Astrocyte (in vitro differentiated cells and primary cell): ENCODE measurements at regions not wholly inside any gene's neighbourhood (a gene's known extent, or its start where the extent isn't known, plus 50 kb on each side); places are given as distances from the start of the nearest gene placed in this dataset.
"Not testable (repeated sequence)": the region's sequence is repeated elsewhere in the genome, so short reads cannot be mapped to it uniquely, and the experiment has no call there.

ENCODE experiments used
- DNase-seq: peaks from one replicate; pipeline ENCODE4 v3.0.0-alpha.2; 2010; ENCODE audit warnings: low read depth
- FAIRE-seq: peaks from 2 replicates; lab custom pipeline; 2011; peaks lifted over from hg19 to GRCh38; lab: Jason Lieb, UNC
- H2AFZ ChIP-seq: 2 replicates; pipeline ENCODE4 v1.6.0; 2012; ENCODE audit warnings: low read depth, low read length, inconsistent platforms
- H3K27ac ChIP-seq: 2 replicates; pipeline ENCODE4 v1.5.1; 2011; ENCODE audit warnings: low read depth, low read length, inconsistent platforms
- H3K27me3 ChIP-seq: 2 replicates; pipeline ENCODE4 v1.6.0; 2011; ENCODE audit warnings: low read length, inconsistent platforms; ENCODE audit not compliant: insufficient read depth
- H3K36me3 ChIP-seq: 2 replicates; pipeline ENCODE4 v1.5.1; 2011; ENCODE audit warnings: low read length, inconsistent platforms; ENCODE audit not compliant: insufficient read depth
- H3K4me1 ChIP-seq: 2 replicates; pipeline ENCODE4 v1.5.1; 2011; ENCODE audit warnings: low read length, inconsistent platforms; ENCODE audit not compliant: insufficient read depth
- H3K4me2 ChIP-seq: 2 replicates; pipeline ENCODE4 v1.6.0; 2012; ENCODE audit warnings: low read length, inconsistent platforms
- H3K4me3 ChIP-seq: 2 replicates; pipeline ENCODE4 v1.5.1; 2011; ENCODE audit warnings: low read depth, mild to moderate bottlenecking, low read length, inconsistent platforms; ENCODE audit not compliant: insufficient read depth
- H3K79me2 ChIP-seq: 2 replicates; pipeline ENCODE4 v1.6.0; 2012; ENCODE audit warnings: mild to moderate bottlenecking, low read length, inconsistent platforms; ENCODE audit not compliant: insufficient read depth
- H3K9ac ChIP-seq: 2 replicates; pipeline ENCODE4 v1.6.0; 2012; ENCODE audit warnings: mild to moderate bottlenecking, low read length, inconsistent platforms
- H3K9me3 ChIP-seq: 2 replicates; pipeline ENCODE4 v1.5.1; 2012; ENCODE audit warnings: low read depth, mild to moderate bottlenecking, low read length, inconsistent platforms; ENCODE audit not compliant: insufficient read depth
- H4K20me1 ChIP-seq: 2 replicates; pipeline ENCODE4 v1.6.0; 2012; ENCODE audit warnings: low read length, inconsistent platforms; ENCODE audit not compliant: insufficient read depth
- H3K27ac Mint-ChIP-seq: one replicate; pipeline ENCODE4 v1.8.0; 2021; ENCODE audit warnings: mild to moderate bottlenecking, mixed read lengths; ENCODE audit not compliant: unreplicated experiment
- H3K27me3 Mint-ChIP-seq: one replicate; pipeline ENCODE4 v1.8.0; 2021; ENCODE audit warnings: low read depth, mixed read lengths; ENCODE audit not compliant: unreplicated experiment
- H3K36me3 Mint-ChIP-seq: one replicate; pipeline ENCODE4 v1.8.0; 2021; ENCODE audit warnings: low read depth, mixed read lengths; ENCODE audit not compliant: unreplicated experiment
- H3K4me1 Mint-ChIP-seq: one replicate; pipeline ENCODE4 v1.8.0; 2021; ENCODE audit warnings: low read depth, mixed read lengths; ENCODE audit not compliant: unreplicated experiment
- H3K4me3 Mint-ChIP-seq: one replicate; pipeline ENCODE4 v1.8.0; 2021; ENCODE audit warnings: mild to moderate bottlenecking, moderate library complexity, mixed read lengths; ENCODE audit not compliant: unreplicated experiment
- H3K9me3 Mint-ChIP-seq: one replicate; pipeline ENCODE4 v1.8.0; 2021; ENCODE audit warnings: mild to moderate bottlenecking, mixed read lengths; ENCODE audit not compliant: unreplicated experiment
- CTCF ChIP-seq: IDR thresholded peaks from 2 replicates; pipeline ENCODE4 v1.5.1; 2011; ENCODE audit warnings: low read depth, mild to moderate bottlenecking, inconsistent platforms, low read length, moderate library complexity; ENCODE audit not compliant: insufficient read depth
- EZH2 ChIP-seq: IDR thresholded peaks from 2 replicates; pipeline ENCODE4 v1.6.1; 2012; ENCODE audit warnings: mild to moderate bottlenecking, low read length, inconsistent platforms; ENCODE audit not compliant: insufficient read depth

DNA sequence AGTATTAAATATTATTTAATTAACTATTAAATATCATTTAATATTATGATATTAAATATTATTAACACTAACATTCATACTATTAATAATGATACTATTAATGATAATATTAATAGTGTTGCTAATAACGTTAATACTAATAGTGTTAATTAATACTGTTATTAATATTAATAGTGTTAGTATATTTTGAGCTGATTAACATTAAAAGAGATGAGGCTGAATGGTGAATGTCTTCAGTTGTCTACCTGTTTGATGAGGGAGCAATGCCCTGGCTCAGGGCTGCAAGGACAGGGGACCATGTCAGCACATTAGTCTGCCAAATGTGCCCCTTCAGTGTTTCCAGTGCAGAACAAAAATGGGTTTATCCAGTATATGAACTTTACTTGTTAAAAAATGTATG is 96.6 kb upstream of the PLEKHG1 start:
- FAIRE-seq (no peak), DNase-seq (no peak)
- Histone ChIP-seq H3K4me1 (no peaks in the 10 kb centered on the region), H3K4me2 (no peak overlapping the region), H3K79me2 (no peaks in the 10 kb centered on the region), H3K36me3 (no peaks in the 10 kb centered on the region), H2AFZ (no peak overlapping the region), H3K4me3 (no peak overlapping the region), H3K27me3 (no peaks in the 10 kb centered on the region), H4K20me1 (no peaks in the 10 kb centered on the region), H3K9ac (no peak overlapping the region), H3K9me3 (no peaks in the 10 kb centered on the region), H3K27ac (no peak overlapping the region)
- no peaks in the 10 kb centered on the region for H3K9me3 Mint-ChIP-seq
- H3K27me3 Mint-ChIP-seq, result no peaks in the 10 kb centered on the region
- TF ChIP-seq CTCF, result no peak
- no peak for TF ChIP-seq EZH2
- no peaks in the 10 kb centered on the region for H3K4me1 Mint-ChIP-seq
- H3K36me3 Mint-ChIP-seq, result no peaks in the 10 kb centered on the region
- no peak overlapping the region for H3K27ac Mint-ChIP-seq
- H3K4me3 Mint-ChIP-seq, result no peak overlapping the region

- no peaks in the 10 kb centered on the region for H3K4me1 Mint-ChIP-seq
- H4K20me1 ChIP-seq, result no peaks in the 10 kb centered on the region
- no peaks in the 10 kb centered on the region for H3K79me2 ChIP-seq
- H3K27ac ChIP-seq, result no peak overlapping the region
- H3K9ac ChIP-seq, result no peak overlapping the region
- no peaks in the 10 kb centered on the region for H3K36me3 ChIP-seq
- H3K9me3 ChIP-seq, result no peaks in the 10 kb centered on the region
- H3K4me2 ChIP-seq, result no peak overlapping the region
- no peaks in the 10 kb centered on the region for H3K27me3 ChIP-seq
- H3K4me3 ChIP-seq, result no peak overlapping the region
- FAIRE-seq (no peak), DNase-seq (no peak)
- H3K27ac Mint-ChIP-seq, result no peak overlapping the region
- H2AFZ ChIP-seq, result no peak overlapping the region
- no peak for TF ChIP-seq EZH2
- TF ChIP-seq CTCF, result no peak
- H3K27me3 Mint-ChIP-seq, result no peaks in the 10 kb centered on the region
- H3K36me3 Mint-ChIP-seq, result no peaks in the 10 kb centered on the region
- no peaks in the 10 kb centered on the region for H3K4me1 ChIP-seq
- no peak overlapping the region for H3K4me3 Mint-ChIP-seq
- peaks cover 2% of the 10 kb centered on the region for H3K9me3 Mint-ChIP-seq
Measured at GRCh38 chr6:150503586-150504339, 95.9 kb upstream of the PLEKHG1 start.

GRCh38 chr6:150507361-150507760 is 92.3 kb upstream of the PLEKHG1 start:
- not testable (repeated sequence) for H3K4me1 Mint-ChIP-seq, H4K20me1 ChIP-seq, H3K4me2 ChIP-seq, H3K9me3 Mint-ChIP-seq, H2AFZ ChIP-seq, H3K4me3 Mint-ChIP-seq, H3K9ac ChIP-seq, H3K36me3 Mint-ChIP-seq, FAIRE-seq, H3K27ac ChIP-seq, H3K4me1 ChIP-seq, H3K4me3 ChIP-seq, H3K27me3 Mint-ChIP-seq, H3K36me3 ChIP-seq, H3K27me3 ChIP-seq, H3K79me2 ChIP-seq, H3K27ac Mint-ChIP-seq, DNase-seq, H3K9me3 ChIP-seq
